PC-3 (cell line): ENCODE measurements at regions not wholly inside any gene's neighbourhood (a gene's known extent, or its start where the extent isn't known, plus 50 kb on each side); places are given as distances from the start of the nearest gene placed in this dataset.

Experiments
- ATAC-seq: fragments of 200-7000 bp; cut with Tn5 transposase; 2 replicates; pipeline ENCODE4 v1.9.1; 2020; ENCODE audit warnings: mild to moderate bottlenecking, moderate library complexity
- BruUV-seq: library from RNA; stranded (reverse); fragments of 400-500 nt; replicated peaks from 2 replicates; lab custom pipeline; 2021; lab: Mats Ljungman, UMichigan
- CTCF ChIA-PET: fragments of 300-600 bp; sonication (Branson Sonifier 250); formaldehyde crosslinking; loops from one replicate; lab custom pipeline; 2022; ENCODE audit warnings: antibody characterized with exemption; lab: Charles Lee
- POLR2A ChIA-PET: fragments of 300-600 bp; sonication (Branson Sonifier 250); formaldehyde crosslinking; loops from one replicate; lab custom pipeline; 2022; ENCODE audit warnings: antibody characterized with exemption; ENCODE audit not compliant: unreplicated experiment; lab: Charles Lee
- DNase-seq: peaks from one replicate; pipeline ENCODE4 v3.0.0-alpha.2; 2015
- H2AFZ ChIP-seq: fragments of 300-600 bp; sonication (generic); 2 replicates; pipeline ENCODE4 v1.6.0; 2016; ENCODE audit warnings: antibody characterized with exemption, low read length
- H3F3A ChIP-seq: fragments of 300-600 bp; sonication (generic); one replicate; pipeline ENCODE4 v1.6.0; 2017; ENCODE audit warnings: antibody characterized with exemption, low read length, control low read depth, mild to moderate bottlenecking; ENCODE audit not compliant: unreplicated experiment
- H3K27ac ChIP-seq: fragments of 300-600 bp; sonication (generic); 2 replicates; pipeline ENCODE4 v1.5.1; 2016; ENCODE audit warnings: mild to moderate bottlenecking, low read length
- H3K27me3 ChIP-seq: fragments of 300-600 bp; sonication (generic); 2 replicates; pipeline ENCODE4 v1.6.1; 2016; ENCODE audit warnings: low read length, mixed read lengths
- H3K36me3 ChIP-seq: fragments of 300-600 bp; sonication (generic); 2 replicates; pipeline ENCODE4 v1.6.1; 2016; ENCODE audit warnings: low read depth, mixed run types, low read length, mixed read lengths
- H3K4me1 ChIP-seq: fragments of 300-600 bp; sonication (generic); 2 replicates; pipeline ENCODE4 v1.5.1; 2016; ENCODE audit warnings: low read length; ENCODE audit not compliant: insufficient read depth
- H3K4me2 ChIP-seq: fragments of 300-600 bp; sonication (generic); 2 replicates; pipeline ENCODE4 v1.6.0; 2016; ENCODE audit warnings: low read length
- H3K4me3 ChIP-seq: fragments of 300-600 bp; sonication (generic); 2 replicates; pipeline ENCODE4 v1.5.1; 2016; ENCODE audit warnings: mild to moderate bottlenecking, low read length, mixed read lengths
- H3K79me2 ChIP-seq: fragments of 300-600 bp; sonication (generic); 2 replicates; pipeline ENCODE4 v1.6.1; 2017; ENCODE audit warnings: low read length, mixed read lengths
- H3K9ac ChIP-seq: fragments of 300-600 bp; sonication (generic); 2 replicates; pipeline ENCODE4 v1.6.0; 2016; ENCODE audit warnings: mild to moderate bottlenecking, low read length
- H3K9me2 ChIP-seq: fragments of 300-600 bp; sonication (generic); replicated peaks from 2 replicates; pipeline ENCODE4 v1.6.1; 2016; ENCODE audit warnings: mixed run types, low read length, mixed read lengths
- H3K9me3 ChIP-seq: fragments of 300-600 bp; sonication (generic); 2 replicates; pipeline ENCODE4 v1.6.1; 2016; ENCODE audit warnings: low read length, mixed read lengths
- H4K20me1 ChIP-seq: fragments of 300-600 bp; sonication (generic); 2 replicates; pipeline ENCODE4 v1.6.1; 2016; ENCODE audit warnings: low read length, mixed read lengths
- EZH2 ChIP-seq: fragments of 300-600 bp; sonication (generic); IDR thresholded peaks from one replicate; pipeline ENCODE4 v1.6.1; 2017; ENCODE audit warnings: antibody characterized with exemption, mild to moderate bottlenecking, low read length; ENCODE audit not compliant: unreplicated experiment
- EZH2phosphoT487 ChIP-seq: fragments of 300-600 bp; sonication (generic); IDR thresholded peaks from 2 replicates; pipeline ENCODE4 v1.6.1; 2018; ENCODE audit warnings: mild to moderate bottlenecking, antibody characterized with exemption, low read length, borderline replicate concordance
- intact Hi-C: fragments of 100-400 bp; cut with micrococcal nuclease; formaldehyde crosslinking; loops from 2 replicates; pipeline ENCODE4 v1.9.0; 2023
- TF ChIP-seq, protein P1 (sequence below): fragments of 300-600 bp; sonication (generic); conservative IDR thresholded peaks from 2 replicates; pipeline ENCODE4 v1.5.1; 2017; ENCODE audit warnings: antibody characterized with exemption, low read depth, mild to moderate bottlenecking, low read length

DNA sequence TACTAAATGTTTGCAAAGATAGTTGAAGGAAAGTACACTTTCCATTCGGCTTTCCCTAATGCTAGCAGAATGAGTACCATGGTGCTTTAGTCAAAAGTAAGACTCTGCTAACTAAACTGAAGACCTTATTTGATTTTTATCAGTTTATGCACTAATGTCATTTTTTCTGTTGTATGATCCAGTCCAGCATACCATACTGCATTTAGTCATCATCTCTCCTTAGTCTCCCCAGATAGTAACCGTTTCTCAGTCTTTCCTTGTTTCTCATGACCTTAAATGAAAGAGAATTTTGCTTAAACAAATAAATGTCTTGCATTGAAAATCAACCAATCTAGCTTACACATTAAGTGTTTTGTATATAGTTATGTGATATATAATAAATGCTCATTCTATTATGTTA, 529.5 kb upstream of the SEMA3D start:
- BruUV-seq, result no TSS peak

DNA sequence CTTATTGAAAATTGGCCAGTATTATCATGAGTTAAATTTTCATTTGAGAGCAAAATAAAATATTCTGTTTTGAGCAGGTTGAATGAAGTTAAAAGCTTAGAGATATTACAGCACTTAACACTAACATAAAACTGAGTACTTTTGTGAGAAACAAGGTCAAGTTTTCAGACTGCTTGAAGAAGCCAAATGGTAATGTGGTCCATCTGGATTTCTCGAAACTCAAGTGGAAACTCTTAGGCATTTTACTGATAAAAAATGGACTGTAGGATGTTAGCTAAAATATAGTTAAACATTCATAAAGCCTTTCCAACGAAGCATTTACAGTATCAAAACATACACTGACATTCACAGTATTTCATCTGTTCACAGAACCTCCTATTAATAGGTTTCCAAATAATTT, 528.1 kb upstream of the SEMA3D start:
- POLR2A ChIA-PET, result no interaction called here
- no peak overlapping the region for H2AFZ ChIP-seq
- H3F3A ChIP-seq, result peaks cover 5% of the 10 kb centered on the region
- CTCF ChIA-PET, result no interaction called here
- H3K27me3 ChIP-seq, result no peaks in the 10 kb centered on the region
- H3K4me1 ChIP-seq, result peaks cover 8% of the 10 kb centered on the region
- no peak for DNase-seq
- H3K9ac ChIP-seq, result no peak overlapping the region
- H3K9me2 ChIP-seq, result no peaks in the 10 kb centered on the region
- intact Hi-C loops, result no loop called here
- H3K36me3 ChIP-seq, result no peaks in the 10 kb centered on the region
- TF ChIP-seq, protein P1, sequence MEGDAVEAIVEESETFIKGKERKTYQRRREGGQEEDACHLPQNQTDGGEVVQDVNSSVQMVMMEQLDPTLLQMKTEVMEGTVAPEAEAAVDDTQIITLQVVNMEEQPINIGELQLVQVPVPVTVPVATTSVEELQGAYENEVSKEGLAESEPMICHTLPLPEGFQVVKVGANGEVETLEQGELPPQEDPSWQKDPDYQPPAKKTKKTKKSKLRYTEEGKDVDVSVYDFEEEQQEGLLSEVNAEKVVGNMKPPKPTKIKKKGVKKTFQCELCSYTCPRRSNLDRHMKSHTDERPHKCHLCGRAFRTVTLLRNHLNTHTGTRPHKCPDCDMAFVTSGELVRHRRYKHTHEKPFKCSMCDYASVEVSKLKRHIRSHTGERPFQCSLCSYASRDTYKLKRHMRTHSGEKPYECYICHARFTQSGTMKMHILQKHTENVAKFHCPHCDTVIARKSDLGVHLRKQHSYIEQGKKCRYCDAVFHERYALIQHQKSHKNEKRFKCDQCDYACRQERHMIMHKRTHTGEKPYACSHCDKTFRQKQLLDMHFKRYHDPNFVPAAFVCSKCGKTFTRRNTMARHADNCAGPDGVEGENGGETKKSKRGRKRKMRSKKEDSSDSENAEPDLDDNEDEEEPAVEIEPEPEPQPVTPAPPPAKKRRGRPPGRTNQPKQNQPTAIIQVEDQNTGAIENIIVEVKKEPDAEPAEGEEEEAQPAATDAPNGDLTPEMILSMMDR, result no peak
- no peak for TF ChIP-seq EZH2
- no peak for TF ChIP-seq EZH2phosphoT487
- no peak overlapping the region for H3K4me3 ChIP-seq
- no peak overlapping the region for H3K27ac ChIP-seq
- no peak for ATAC-seq
- H3K79me2 ChIP-seq, result no peaks in the 10 kb centered on the region
- no TSS peak for BruUV-seq
- no peaks in the 10 kb centered on the region for H4K20me1 ChIP-seq
- H3K4me2 ChIP-seq, result no peak overlapping the region
- no peaks in the 10 kb centered on the region for H3K9me3 ChIP-seq

More for the DNA sequence above, 529.5 kb upstream of the SEMA3D start:
- H3K4me3 ChIP-seq, result no peak overlapping the region
- ChIA-PET POLR2A (interaction anchor here (0.5 kb wide), 1 partner anchor 95 kb away, joined by 3 read pairs; no protein-coding TSS in a partner anchor), CTCF (no interaction called here)
- no peaks in the 10 kb centered on the region for H3K27me3 ChIP-seq
- no peak overlapping the region for H3K4me2 ChIP-seq
- H3K27ac ChIP-seq, result no peak overlapping the region
- H3K9me3 ChIP-seq, result no peaks in the 10 kb centered on the region
- intact Hi-C loops, result no loop called here
- no peaks in the 10 kb centered on the region for H3K79me2 ChIP-seq
- no peak overlapping the region for H3K9ac ChIP-seq
- DNase-seq (no peak), ATAC-seq (no peak)
- TF ChIP-seq, protein P1, result no peak
- TF ChIP-seq EZH2 (no peak), EZH2phosphoT487 (no peak)
- H4K20me1 ChIP-seq, result no peaks in the 10 kb centered on the region
- H3K36me3 ChIP-seq, result no peaks in the 10 kb centered on the region
- H2AFZ ChIP-seq, result no peak overlapping the region
- H3F3A ChIP-seq, result peaks cover 6% of the 10 kb centered on the region
- H3K9me2 ChIP-seq, result no peaks in the 10 kb centered on the region
- H3K4me1 ChIP-seq, result peaks cover 21% of the 10 kb centered on the region

DNA sequence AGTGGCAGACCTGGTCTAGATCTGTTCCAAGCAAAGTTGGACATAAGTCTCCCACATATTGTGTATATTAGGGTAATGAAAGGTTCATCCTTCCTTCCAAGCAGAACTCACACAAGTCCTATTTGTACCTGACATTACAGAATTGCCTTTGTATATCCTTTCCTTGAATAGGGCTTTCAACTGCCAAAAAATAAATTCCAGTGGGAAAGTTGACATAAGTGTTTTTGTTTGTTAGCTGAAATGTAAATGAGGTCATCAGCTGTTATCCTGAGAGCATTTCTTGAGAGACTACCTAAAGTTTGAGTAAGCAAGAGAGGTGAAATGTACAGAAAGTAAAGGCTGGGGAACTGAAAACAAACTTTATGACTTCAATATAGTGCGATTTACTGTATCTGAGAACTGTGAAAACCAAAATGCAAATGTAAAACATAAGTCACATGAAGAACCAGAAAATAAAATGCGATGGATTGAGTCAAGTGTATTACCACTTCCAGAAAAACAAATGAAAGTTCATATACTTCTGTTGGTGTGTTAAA, 527.3 kb upstream of the SEMA3D start:
- Histone ChIP-seq H3K9me3 (no peaks in the 10 kb centered on the region), H3K4me2 (no peak overlapping the region), H3K79me2 (no peaks in the 10 kb centered on the region), H3K36me3 (no peaks in the 10 kb centered on the region), H4K20me1 (no peaks in the 10 kb centered on the region), H3K27me3 (no peaks in the 10 kb centered on the region), H3K9ac (no peak overlapping the region), H3K4me1 (no peaks in the 10 kb centered on the region), H3K9me2 (no peaks in the 10 kb centered on the region), H3K4me3 (no peak overlapping the region), H3K27ac (no peak overlapping the region), H3F3A (no peaks in the 10 kb centered on the region), H2AFZ (no peak overlapping the region)
- TF ChIP-seq, protein P1, result no peak
- no peak for TF ChIP-seq EZH2phosphoT487
- no peak for TF ChIP-seq EZH2
- CTCF ChIA-PET, result no interaction called here
- no TSS peak for BruUV-seq
- DNase-seq (no peak), ATAC-seq (no peak)
- POLR2A ChIA-PET, result no interaction called here
- intact Hi-C loops, result no loop called here
